Neural crest cell (in vitro differentiated cells): ENCODE measurements at regions not wholly inside any gene's neighbourhood (a gene's known extent, or its start where the extent isn't known, plus 50 kb on each side); places are given as distances from the start of the nearest gene placed in this dataset.

Source experiments
- DNase-seq: peaks from one replicate; pipeline ENCODE4 v3.0.0; 2021; ENCODE audit warnings: low read depth, mixed read lengths, low spot score
- H3K27ac Mint-ChIP-seq: one replicate; pipeline ENCODE4 v1.8.0; 2021; ENCODE audit warnings: mild to moderate bottlenecking, mixed read lengths; ENCODE audit not compliant: unreplicated experiment
- H3K27me3 Mint-ChIP-seq: 2 replicates; pipeline ENCODE4 v1.8.0; 2021; ENCODE audit warnings: low read depth, mild to moderate bottlenecking, mixed read lengths
- H3K36me3 Mint-ChIP-seq: 2 replicates; pipeline ENCODE4 v1.8.0; 2021; ENCODE audit warnings: low read depth, mild to moderate bottlenecking, mixed read lengths
- H3K4me1 Mint-ChIP-seq: 2 replicates; pipeline ENCODE4 v1.8.0; 2021; ENCODE audit warnings: mixed read lengths
- H3K4me3 Mint-ChIP-seq: one replicate; pipeline ENCODE4 v1.8.0; 2021; ENCODE audit warnings: mild to moderate bottlenecking, mixed read lengths
- H3K9me3 Mint-ChIP-seq: 2 replicates; pipeline ENCODE4 v1.8.0; 2021; ENCODE audit warnings: mixed read lengths
- CTCF ChIP-seq: fragments of 200-600 bp; sonication (generic); conservative IDR thresholded peaks from 2 replicates; pipeline ENCODE4 v1.5.0; 2021; ENCODE audit warnings: antibody characterized with exemption, mild to moderate bottlenecking

DNA sequence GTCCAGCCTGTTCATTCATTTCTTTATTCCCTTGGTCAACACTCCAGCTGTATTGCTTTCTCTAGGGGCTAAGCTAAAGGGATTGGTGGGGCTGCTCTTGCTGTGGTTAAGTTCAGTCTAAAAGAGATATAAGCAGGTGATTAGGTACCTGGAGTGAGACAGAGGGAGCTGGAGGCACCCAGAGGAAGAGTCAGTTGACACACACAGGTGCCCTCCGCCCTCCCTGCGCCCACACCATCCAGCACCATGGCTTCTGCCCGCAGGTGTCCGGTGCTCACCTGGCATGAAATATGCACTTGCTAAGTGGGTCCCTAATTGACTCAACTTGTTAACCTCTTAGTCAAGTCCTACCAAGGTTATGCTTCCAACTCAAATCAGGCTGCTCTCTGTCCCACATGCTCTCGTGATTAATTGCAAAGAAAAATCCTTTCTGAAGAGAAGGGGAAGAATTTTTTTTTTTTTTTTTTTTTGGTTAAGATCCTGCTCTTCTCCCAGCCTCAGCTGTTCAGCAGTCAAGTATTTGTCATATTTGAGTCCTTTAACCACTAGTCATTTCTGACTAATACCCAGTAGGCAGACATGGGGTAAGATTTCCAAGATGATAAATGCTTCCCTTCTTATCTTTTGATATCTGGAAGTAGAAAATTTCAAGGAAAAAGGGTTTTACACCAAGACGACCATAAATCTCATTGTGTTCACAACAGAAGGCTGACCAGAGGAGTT lies 199.8 kb upstream of the WSCD1 start:
- H3K27me3 Mint-ChIP-seq = no peaks in the 10 kb centered on the region
- no peak for TF ChIP-seq CTCF
- H3K36me3 Mint-ChIP-seq = no peaks in the 10 kb centered on the region
- no peak for DNase-seq
- peaks cover 8% of the 10 kb centered on the region for H3K4me1 Mint-ChIP-seq
- H3K9me3 Mint-ChIP-seq = no peaks in the 10 kb centered on the region
- H3K4me3 Mint-ChIP-seq = no peak overlapping the region
- no peak overlapping the region for H3K27ac Mint-ChIP-seq

DNA sequence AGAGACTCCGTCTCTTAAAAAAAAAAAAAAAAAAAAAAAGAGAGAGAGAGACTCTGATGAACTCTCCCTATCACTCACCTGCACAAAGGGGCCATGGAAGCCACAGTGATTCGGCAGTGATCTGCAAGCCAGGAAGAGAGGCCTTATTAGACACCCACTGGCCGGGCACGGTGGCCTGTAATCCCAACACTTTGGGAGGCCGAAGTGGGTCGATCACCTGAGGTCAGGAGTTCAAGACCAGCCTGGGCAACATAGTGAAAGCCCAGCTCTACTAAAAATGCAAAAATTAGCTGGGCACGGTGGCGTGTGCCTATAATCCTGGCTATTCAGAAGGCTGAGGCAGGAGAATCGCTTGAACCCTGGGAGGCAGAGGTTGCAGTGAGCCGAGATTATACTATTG lies 198.5 kb upstream of the WSCD1 start:
- no peaks in the 10 kb centered on the region for H3K36me3 Mint-ChIP-seq
- H3K4me3 Mint-ChIP-seq = no peak overlapping the region
- no peak for TF ChIP-seq CTCF
- no peak overlapping the region for H3K27ac Mint-ChIP-seq
- no peaks in the 10 kb centered on the region for H3K27me3 Mint-ChIP-seq
- H3K4me1 Mint-ChIP-seq = peaks cover 5% of the 10 kb centered on the region
- H3K9me3 Mint-ChIP-seq = no peaks in the 10 kb centered on the region
- no peak for DNase-seq

GRCh38 chr17:5872831-5873230 lies 197.3 kb upstream of the WSCD1 start:
- Mint-ChIP-seq H3K4me3 (no peak overlapping the region), H3K9me3 (no peaks in the 10 kb centered on the region), H3K4me1 (no peaks in the 10 kb centered on the region), H3K27me3 (no peaks in the 10 kb centered on the region), H3K36me3 (no peaks in the 10 kb centered on the region), H3K27ac (peak overlapping the region; percentile 44)
- no peak for DNase-seq
- TF ChIP-seq CTCF = no peak

DNA sequence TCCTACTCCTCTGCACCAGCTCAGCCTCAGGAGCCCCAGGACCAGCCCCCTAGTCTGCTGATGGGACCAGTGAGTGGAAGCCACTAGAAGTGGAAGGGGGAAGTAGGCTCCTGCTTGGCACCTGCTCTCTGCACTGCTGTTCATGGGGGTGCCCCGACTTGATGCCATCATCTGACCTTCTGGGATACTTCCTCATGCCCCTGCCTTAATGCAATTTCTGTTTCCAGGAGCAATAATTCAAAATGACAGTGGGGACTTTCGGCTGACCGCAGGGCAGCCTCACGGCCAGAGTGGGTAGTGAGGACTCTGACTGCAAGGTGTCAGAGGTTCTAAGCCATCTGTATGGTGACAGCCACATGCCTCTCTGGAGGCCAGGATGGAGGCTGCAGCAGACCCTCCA lies 196.4 kb upstream of the WSCD1 start:
- Mint-ChIP-seq H3K4me1 (no peaks in the 10 kb centered on the region), H3K27ac (no peak overlapping the region), H3K27me3 (no peaks in the 10 kb centered on the region), H3K4me3 (no peak overlapping the region), H3K36me3 (no peaks in the 10 kb centered on the region), H3K9me3 (no peaks in the 10 kb centered on the region)
- DNase-seq = no peak
- no peak for TF ChIP-seq CTCF

GRCh38 chr17:5874486-5874885 lies 195.7 kb upstream of the WSCD1 start:
- DNase-seq = no peak
- Mint-ChIP-seq H3K27me3 (no peaks in the 10 kb centered on the region), H3K4me3 (no peak overlapping the region), H3K9me3 (no peaks in the 10 kb centered on the region), H3K4me1 (peaks cover 1% of the 10 kb centered on the region), H3K36me3 (no peaks in the 10 kb centered on the region), H3K27ac (no peak overlapping the region)
- no peak for TF ChIP-seq CTCF
